ENCODE measurements at regions not wholly inside any gene's neighbourhood (a gene's known extent, or its start where the extent isn't known, plus 50 kb on each side); places are given as distances from the start of the nearest gene placed in this dataset.

- TF ChIP-seq MAFK (IDR thresholded peaks at IDR 0.05; ENCODE audit: low read depth, low read length) (no peak), CEBPB (IDR thresholded peaks at IDR 0.05; ENCODE audit: low read depth, low read length) (no peak), RAD21 (IDR thresholded peaks at IDR 0.05; ENCODE audit: low read length) (no peak), CHD1 (IDR thresholded peaks at IDR 0.05; ENCODE audit: low read depth, low read length) (no peak), POLR2A (IDR thresholded peaks at IDR 0.05; ENCODE audit: low read depth, low read length) (no peak), MXI1 (IDR thresholded peaks at IDR 0.05; ENCODE audit: borderline replicate concordance, low read depth, low read length) (no peak)
- TF ChIP-seq, protein P1, sequence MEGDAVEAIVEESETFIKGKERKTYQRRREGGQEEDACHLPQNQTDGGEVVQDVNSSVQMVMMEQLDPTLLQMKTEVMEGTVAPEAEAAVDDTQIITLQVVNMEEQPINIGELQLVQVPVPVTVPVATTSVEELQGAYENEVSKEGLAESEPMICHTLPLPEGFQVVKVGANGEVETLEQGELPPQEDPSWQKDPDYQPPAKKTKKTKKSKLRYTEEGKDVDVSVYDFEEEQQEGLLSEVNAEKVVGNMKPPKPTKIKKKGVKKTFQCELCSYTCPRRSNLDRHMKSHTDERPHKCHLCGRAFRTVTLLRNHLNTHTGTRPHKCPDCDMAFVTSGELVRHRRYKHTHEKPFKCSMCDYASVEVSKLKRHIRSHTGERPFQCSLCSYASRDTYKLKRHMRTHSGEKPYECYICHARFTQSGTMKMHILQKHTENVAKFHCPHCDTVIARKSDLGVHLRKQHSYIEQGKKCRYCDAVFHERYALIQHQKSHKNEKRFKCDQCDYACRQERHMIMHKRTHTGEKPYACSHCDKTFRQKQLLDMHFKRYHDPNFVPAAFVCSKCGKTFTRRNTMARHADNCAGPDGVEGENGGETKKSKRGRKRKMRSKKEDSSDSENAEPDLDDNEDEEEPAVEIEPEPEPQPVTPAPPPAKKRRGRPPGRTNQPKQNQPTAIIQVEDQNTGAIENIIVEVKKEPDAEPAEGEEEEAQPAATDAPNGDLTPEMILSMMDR (conservative IDR thresholded peaks at IDR 0.05; ENCODE audit: low read depth, low read length): no peak
- TF ChIP-seq, protein P2, sequence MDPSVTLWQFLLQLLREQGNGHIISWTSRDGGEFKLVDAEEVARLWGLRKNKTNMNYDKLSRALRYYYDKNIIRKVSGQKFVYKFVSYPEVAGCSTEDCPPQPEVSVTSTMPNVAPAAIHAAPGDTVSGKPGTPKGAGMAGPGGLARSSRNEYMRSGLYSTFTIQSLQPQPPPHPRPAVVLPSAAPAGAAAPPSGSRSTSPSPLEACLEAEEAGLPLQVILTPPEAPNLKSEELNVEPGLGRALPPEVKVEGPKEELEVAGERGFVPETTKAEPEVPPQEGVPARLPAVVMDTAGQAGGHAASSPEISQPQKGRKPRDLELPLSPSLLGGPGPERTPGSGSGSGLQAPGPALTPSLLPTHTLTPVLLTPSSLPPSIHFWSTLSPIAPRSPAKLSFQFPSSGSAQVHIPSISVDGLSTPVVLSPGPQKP (IDR thresholded peaks at IDR 0.05; ENCODE audit: borderline replicate concordance, low read depth, low read length): no peak
Observed at GRCh38 chr1:25095635-25096200, 136.6 kb downstream of the SYF2 start.

All from IMR-90 (cell line).